ENCODE measurements at regions not wholly inside any gene's neighbourhood (a gene's known extent, or its start where the extent isn't known, plus 50 kb on each side); places are given as distances from the start of the nearest gene placed in this dataset.
A peak's percentile ranks its signal among the peaks of the same experiment; 100 is the strongest.

DNA sequence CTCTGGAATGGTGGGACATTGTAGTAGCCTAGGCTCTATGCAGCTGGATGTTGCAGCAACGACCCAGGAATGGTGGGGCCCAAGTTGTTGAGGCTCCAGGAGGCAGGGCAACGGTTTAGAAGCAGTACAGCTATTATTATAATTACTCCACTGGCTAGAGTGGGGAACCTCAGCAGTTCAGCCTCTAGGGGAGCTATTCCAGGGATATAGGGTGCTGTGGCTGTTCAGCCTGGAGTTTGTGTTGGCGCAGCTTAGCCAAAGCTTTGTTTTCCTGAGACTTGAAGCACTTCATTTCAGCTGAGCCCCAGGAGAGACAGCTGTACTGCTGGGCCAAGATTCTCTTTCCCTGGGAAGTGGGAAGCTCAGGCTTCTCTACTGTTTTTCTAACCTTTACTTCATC, 1023.0 kb upstream of the ATXN7L3B start:
- BruUV-seq (replicated peaks), result no TSS peak
- H3K27me3 ChIP-seq (ENCODE audit: insufficient read depth, low read depth), result no peaks in the 10 kb centered on the region
- H4K20me1 ChIP-seq (ENCODE audit: insufficient read depth), result no peaks in the 10 kb centered on the region
- H3K9me2 ChIP-seq (ENCODE audit: insufficient read depth), result no peaks in the 10 kb centered on the region; the same call in none of the 2 replicates
- H3K4me1 ChIP-seq (replicated peaks; ENCODE audit: insufficient read depth), result no peaks in the 10 kb centered on the region
- H3F3A ChIP-seq (ENCODE audit: insufficient read depth, low read depth), result no peaks in the 10 kb centered on the region
- no peak overlapping the region for H2AFZ ChIP-seq
- no peak overlapping the region for H3K4me2 ChIP-seq
- no peaks in the 10 kb centered on the region for H3K79me2 ChIP-seq (ENCODE audit: low read depth)
- no peak for TF ChIP-seq EZH2 (IDR thresholded peaks at IDR 0.05; ENCODE audit: low read depth)
- TF ChIP-seq, protein P1, sequence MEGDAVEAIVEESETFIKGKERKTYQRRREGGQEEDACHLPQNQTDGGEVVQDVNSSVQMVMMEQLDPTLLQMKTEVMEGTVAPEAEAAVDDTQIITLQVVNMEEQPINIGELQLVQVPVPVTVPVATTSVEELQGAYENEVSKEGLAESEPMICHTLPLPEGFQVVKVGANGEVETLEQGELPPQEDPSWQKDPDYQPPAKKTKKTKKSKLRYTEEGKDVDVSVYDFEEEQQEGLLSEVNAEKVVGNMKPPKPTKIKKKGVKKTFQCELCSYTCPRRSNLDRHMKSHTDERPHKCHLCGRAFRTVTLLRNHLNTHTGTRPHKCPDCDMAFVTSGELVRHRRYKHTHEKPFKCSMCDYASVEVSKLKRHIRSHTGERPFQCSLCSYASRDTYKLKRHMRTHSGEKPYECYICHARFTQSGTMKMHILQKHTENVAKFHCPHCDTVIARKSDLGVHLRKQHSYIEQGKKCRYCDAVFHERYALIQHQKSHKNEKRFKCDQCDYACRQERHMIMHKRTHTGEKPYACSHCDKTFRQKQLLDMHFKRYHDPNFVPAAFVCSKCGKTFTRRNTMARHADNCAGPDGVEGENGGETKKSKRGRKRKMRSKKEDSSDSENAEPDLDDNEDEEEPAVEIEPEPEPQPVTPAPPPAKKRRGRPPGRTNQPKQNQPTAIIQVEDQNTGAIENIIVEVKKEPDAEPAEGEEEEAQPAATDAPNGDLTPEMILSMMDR (conservative IDR thresholded peaks at IDR 0.05), result peak; percentile 40; the same call in 1 of the 2 replicates
- DNase-seq, result no peak
- intact Hi-C loops (cut with micrococcal nuclease; ENCODE audit: unreplicated experiment), result no loop called here
- H3K27ac ChIP-seq, result no peak overlapping the region
- ChIA-PET POLR2A (ENCODE audit: unreplicated experiment) (no interaction called here), CTCF (interaction anchor here (0.6 kb wide), 1 partner anchor 23 kb away, joined by 3 read pairs; no protein-coding TSS in a partner anchor)
- peaks cover 4% of the 10 kb centered on the region; the same call in 1 of the 2 replicates for H3K9me3 ChIP-seq (ENCODE audit: insufficient read depth, low read depth)
- H3K36me3 ChIP-seq (ENCODE audit: low read depth), result no peaks in the 10 kb centered on the region
- H3K4me3 ChIP-seq, result no peak overlapping the region

DNA sequence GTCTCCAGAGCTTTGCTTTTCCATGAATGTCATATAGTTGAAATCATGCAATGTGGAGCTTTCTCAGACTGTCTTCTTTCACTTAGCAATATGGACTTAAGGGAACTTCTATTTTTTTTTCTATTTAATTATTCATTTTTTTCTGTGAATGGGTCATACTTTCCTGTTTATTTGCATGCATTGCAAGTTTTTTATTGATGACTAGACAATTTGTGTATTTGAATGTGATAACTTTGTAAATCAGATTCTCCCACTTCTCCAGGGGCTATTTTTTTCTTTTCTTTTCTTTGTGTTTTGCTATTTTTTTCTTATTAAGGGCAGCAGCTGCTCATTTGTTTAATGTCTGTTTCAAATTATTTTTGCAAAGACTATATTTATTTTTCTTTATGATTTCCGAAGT, 1019.8 kb upstream of the ATXN7L3B start:
- POLR2A ChIA-PET (ENCODE audit: unreplicated experiment), result no interaction called here
- H3K9me3 ChIP-seq (ENCODE audit: insufficient read depth, low read depth), result peaks cover 4% of the 10 kb centered on the region
- H3K4me1 ChIP-seq (replicated peaks; ENCODE audit: insufficient read depth), result no peaks in the 10 kb centered on the region
- intact Hi-C loops (cut with micrococcal nuclease; ENCODE audit: unreplicated experiment), result no loop called here
- H3K27me3 ChIP-seq (ENCODE audit: insufficient read depth, low read depth), result no peaks in the 10 kb centered on the region
- no peak for TF ChIP-seq EZH2 (IDR thresholded peaks at IDR 0.05; ENCODE audit: low read depth)
- TF ChIP-seq, protein P1 (conservative IDR thresholded peaks at IDR 0.05), result no peak
- H3K4me2 ChIP-seq, result no peak overlapping the region
- H2AFZ ChIP-seq, result no peak overlapping the region
- H3K36me3 ChIP-seq (ENCODE audit: low read depth), result no peaks in the 10 kb centered on the region
- no peaks in the 10 kb centered on the region for H3K79me2 ChIP-seq (ENCODE audit: low read depth)
- no TSS peak for BruUV-seq (replicated peaks)
- CTCF ChIA-PET, result no interaction called here
- H3K27ac ChIP-seq, result no peak overlapping the region
- no peak for DNase-seq
- H4K20me1 ChIP-seq (ENCODE audit: insufficient read depth), result no peaks in the 10 kb centered on the region
- H3K9me2 ChIP-seq (ENCODE audit: insufficient read depth), result no peaks in the 10 kb centered on the region
- H3F3A ChIP-seq (ENCODE audit: insufficient read depth, low read depth), result no peaks in the 10 kb centered on the region
- H3K4me3 ChIP-seq, result no peak overlapping the region

DNA sequence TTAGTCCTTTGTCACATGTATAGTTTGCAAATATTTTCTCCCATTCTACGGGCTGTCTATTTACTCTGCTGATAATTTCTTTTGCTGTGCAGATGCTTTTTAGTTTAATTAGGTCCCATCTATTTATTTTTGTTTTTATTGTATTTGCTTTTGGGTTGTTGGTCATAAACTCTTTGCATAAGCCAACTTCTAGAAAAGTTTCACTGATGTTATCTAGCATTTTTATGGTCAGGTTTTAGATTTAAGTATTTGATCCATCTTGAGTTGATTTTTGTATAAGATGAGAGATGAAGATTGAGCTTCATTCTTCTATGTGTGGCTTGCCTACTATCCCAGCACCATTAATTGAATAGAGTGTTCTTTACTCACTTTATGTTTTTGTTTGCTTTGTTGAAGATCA, 1008.4 kb upstream of the ATXN7L3B start:
- no TSS peak for BruUV-seq (replicated peaks)
- Histone ChIP-seq H3K27ac (no peak overlapping the region), H3K9me3 (ENCODE audit: insufficient read depth, low read depth) (no peaks in the 10 kb centered on the region), H3K4me1 (replicated peaks; ENCODE audit: insufficient read depth) (no peaks in the 10 kb centered on the region), H2AFZ (no peak overlapping the region), H3K9me2 (ENCODE audit: insufficient read depth) (no peaks in the 10 kb centered on the region), H3K4me2 (no peak overlapping the region), H3K36me3 (ENCODE audit: low read depth) (no peaks in the 10 kb centered on the region), H3F3A (ENCODE audit: insufficient read depth, low read depth) (no peaks in the 10 kb centered on the region), H3K79me2 (ENCODE audit: low read depth) (no peaks in the 10 kb centered on the region), H3K4me3 (no peak overlapping the region), H4K20me1 (ENCODE audit: insufficient read depth) (no peaks in the 10 kb centered on the region), H3K27me3 (ENCODE audit: insufficient read depth, low read depth) (no peaks in the 10 kb centered on the region)
- ChIA-PET CTCF (no interaction called here), POLR2A (ENCODE audit: unreplicated experiment) (no interaction called here)
- DNase-seq, result no peak
- TF ChIP-seq, protein P1 (conservative IDR thresholded peaks at IDR 0.05), result no peak
- TF ChIP-seq EZH2 (IDR thresholded peaks at IDR 0.05; ENCODE audit: low read depth), result no peak
- intact Hi-C loops (cut with micrococcal nuclease; ENCODE audit: unreplicated experiment), result no loop called here
